CD4-positive, alpha-beta T cell treated with Interleukin-2 at 100 ng/mL for 4 hours (primary cell): ENCODE measurements at regions not wholly inside any gene's neighbourhood (a gene's known extent, or its start where the extent isn't known, plus 50 kb on each side); places are given as distances from the start of the nearest gene placed in this dataset.
"Not testable (repeated sequence)": the region's sequence is repeated elsewhere in the genome, so short reads cannot be mapped to it uniquely, and the experiment has no call there.

Experiments
- DNase-seq: peaks from one replicate; pipeline ENCODE4 v3.0.0-alpha.2; 2020; ENCODE audit warnings: low spot score

DNA sequence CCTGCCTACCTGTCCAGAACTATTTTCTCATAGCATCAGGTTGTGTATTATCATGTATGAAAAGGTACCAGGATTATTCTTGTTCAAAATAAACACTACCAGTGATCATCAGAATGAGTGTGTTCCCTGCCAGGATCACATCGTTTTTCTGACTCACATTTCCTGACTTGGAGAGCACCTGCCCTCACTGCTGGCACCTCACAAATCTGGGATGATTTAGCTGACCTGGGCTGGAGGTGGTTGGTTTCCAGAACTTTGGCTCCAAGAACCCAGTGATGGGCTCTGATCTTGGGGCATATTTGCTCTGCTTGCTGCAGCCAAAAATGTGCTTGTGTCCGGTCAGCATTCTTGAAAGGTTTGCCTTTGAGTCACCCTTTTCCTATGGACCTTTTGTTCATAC, 836.3 kb upstream of the ACVR2A start:
- DNase-seq = no peak

DNA sequence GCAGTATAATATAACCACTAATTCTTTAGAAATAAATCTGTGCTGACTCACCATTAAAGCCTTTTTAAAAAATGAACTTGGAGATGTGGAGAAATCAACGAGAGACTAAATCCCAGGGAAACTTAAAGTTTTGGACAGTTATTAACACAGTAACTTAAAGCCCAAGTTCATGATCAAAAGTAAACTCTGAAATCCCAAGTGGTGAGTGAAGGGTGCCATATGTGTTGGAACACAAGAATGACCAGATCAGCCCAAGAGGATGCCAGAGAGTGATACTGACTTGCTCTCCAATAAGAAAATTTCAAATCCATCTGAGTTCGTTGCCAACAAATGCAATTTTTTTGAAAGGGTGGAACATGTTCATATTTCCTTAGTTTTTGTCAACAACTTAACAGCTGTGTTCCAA, 838.1 kb upstream of the ACVR2A start:
- DNase-seq = no peak

GRCh38 chr2:147003081-147003480, 841.7 kb upstream of the ACVR2A start:
- DNase-seq = no peak

DNA sequence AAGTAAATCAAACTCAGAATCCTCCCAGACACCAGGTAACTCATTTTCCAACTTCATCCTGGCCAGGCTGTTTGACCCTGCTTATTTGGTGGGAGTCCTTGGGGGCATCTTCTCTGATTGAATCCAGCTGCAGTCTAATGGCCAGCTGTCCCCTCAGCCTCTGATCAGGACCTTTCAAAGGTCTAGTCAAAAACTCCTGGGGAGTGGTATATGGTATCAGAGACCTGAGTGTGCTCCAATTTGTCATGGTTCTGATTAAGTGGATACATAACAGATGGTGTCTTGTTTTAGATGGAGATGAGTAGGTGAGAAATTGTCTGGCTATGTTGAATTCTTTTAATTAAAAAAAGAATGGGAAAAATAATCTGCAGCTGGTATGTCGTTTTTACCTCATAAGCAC, 842.6 kb upstream of the ACVR2A start:
- no peak for DNase-seq

GRCh38 chr2:147001061-147001460, 843.8 kb upstream of the ACVR2A start:
- no peak for DNase-seq

GRCh38 chr2:147000151-147000550, 844.7 kb upstream of the ACVR2A start:
- not testable (repeated sequence) for DNase-seq

DNA sequence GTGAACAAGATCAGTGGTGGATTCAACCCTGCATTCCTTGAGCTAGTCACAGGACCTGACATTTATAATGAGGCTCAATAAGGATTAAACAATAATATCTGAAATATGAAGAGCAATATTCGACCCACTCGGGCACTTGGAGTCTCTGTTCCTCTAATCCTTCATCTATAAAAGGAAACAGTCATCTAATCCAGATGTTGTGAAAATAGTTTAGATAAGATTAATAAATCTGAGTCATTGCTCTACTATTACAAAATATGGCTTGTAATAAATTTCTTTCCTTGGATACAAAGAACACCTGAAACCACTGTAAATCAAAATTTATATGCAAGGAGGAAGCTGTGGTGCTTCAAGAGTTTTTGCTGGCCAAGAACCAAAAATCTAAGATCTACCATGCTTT, 846.9 kb upstream of the ACVR2A start:
- no peak for DNase-seq

DNA sequence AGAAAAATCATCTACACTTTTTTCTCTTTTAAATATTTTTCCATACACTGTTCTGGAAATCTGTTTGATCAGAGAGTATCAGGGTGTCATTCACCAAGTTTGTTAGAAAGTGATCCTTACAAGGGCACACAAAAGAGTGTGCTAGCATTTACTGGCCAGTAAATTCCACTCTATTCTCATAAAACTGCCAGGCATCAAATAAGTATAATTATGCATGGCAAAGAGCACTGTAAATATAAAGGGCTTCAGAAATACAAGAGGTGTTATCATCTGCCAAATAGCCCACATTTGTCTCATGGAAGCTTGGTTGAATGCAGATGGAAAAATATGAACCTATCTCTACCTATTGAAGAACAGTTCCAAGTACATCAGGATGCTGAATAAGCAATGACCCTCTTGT, 847.3 kb upstream of the ACVR2A start:
- no peak for DNase-seq

GRCh38 chr2:146994246-146994645, 850.6 kb upstream of the ACVR2A start:
- DNase-seq = no peak

- DNase-seq = no peak
These were observed 852.4 kb upstream of the ACVR2A start for GRCh38 chr2:146992466-146992865.

GRCh38 chr2:146992057-146992456, 852.8 kb upstream of the ACVR2A start:
- DNase-seq = no peak

DNA sequence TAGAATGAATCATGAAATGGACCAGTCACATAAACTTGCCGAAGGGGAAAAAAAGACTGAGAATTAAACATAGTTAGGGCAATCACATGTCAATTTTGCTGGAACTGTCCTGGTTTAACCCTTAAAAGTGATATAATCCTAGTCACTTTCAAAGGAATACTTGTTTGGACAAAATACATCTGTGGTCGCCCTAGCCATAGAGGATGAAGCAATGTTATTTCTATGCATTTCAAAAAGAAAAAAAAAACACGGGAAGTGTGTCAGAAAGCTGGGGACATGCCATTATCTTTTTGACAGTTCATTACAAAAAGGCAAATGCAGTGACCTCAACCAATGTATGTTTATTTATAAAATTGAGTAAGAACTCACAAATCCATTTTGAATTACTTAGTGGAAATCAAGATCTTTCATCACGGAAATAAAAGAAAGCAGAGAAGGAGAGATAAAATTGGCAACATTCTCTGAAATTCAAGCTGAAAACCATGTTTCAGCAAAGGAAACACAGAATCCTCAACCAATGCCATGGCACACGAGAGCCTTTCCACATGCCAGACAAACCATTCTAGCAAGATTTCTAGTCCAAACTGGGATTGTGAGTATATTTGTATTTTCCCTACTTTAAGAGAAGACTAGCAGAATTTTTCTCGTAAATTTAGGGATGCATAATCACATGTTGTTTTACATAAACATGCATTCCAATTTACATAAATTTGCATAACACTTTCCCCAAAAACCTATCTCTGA, 854.3 kb upstream of the ACVR2A start:
- DNase-seq = no peak

- DNase-seq = no peak
These were observed 855.1 kb upstream of the ACVR2A start for GRCh38 chr2:146989741-146990140.

- no peak for DNase-seq
These were observed 856.8 kb upstream of the ACVR2A start for GRCh38 chr2:146987996-146988395.

GRCh38 chr2:146986161-146986560, 858.7 kb upstream of the ACVR2A start:
- no peak for DNase-seq

DNA sequence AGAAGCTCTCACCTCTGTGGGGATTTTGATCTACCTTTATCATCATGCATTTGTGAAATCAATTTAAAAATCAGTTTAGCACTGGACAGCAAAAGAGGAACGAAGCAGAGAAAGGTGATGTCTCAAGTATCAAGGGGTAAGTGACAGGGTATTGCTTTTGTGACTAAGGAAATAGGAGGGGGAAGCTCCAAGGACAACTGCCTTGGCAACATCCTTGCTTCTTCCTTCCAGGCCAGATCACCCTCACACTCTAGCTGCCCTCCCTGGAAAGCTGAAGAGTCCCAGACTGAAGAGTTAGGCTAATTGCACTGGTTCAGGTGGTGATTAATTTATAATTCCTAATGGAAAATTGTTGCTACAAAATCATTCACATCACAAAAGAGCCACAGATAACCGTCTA, 859.1 kb upstream of the ACVR2A start:
- no peak for DNase-seq

GRCh38 chr2:146984014-146984413, 860.8 kb upstream of the ACVR2A start:
- no peak for DNase-seq

DNA sequence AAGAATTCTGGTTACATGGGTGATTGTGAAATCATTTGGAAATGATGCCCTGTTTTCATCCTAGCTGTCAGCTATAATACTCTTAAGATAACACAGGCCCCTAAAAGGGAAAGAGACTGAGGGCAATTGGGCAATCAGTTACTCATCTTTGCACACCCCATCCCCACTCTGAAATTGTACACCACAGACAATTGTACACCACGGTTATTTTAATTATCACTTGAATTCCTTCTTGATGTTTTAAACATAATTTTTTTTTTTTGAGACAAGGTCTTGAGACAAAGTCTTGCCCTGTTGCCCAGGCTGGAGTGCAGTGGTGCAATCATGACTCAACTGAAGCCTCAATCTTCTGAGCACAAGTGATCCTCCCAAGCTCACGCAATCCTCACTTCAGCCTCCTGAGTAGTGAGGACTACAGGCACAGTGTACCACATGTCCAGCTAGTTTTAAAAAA, 862.4 kb upstream of the ACVR2A start:
- no peak for DNase-seq

DNA sequence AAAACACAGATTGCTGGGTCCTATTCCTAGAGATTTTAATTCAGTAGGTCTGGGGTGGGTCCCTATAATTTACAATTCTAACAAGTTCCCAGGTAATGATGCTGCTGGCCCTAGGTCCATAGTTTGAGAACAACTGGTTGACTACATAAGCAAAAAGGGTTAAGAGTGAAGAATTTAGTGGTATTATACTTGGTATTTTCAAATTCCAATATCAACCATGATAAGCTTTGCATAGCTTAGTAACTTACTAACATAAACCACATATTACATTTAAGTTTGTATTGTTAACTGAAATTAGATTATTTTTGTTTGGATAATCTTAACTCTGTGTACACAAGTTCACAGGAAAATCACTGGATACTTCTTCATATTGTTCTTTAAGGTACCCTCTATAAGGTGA, 862.9 kb upstream of the ACVR2A start:
- no peak for DNase-seq

DNA sequence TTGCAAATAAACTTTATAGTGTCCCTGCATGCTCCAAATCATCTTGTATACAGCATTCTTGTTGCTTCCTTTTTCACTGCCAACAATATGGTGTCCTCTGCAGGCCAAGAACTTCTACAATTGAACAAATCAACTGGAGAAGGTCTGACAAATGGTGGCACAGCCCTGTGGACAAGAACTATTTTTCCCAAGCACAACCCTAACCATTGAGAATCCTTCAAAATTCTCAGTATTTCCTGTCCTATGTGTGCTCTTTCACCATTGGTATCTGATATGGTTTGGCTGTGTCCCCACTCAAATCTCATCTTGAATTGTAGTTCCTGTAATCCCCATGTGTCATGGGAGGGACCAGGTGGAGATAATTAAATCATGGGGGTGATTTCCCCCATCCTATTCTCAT, 865.1 kb upstream of the ACVR2A start:
- DNase-seq = no peak

- DNase-seq = no peak
These were observed 866.0 kb upstream of the ACVR2A start for GRCh38 chr2:146978577-146979555.

DNA sequence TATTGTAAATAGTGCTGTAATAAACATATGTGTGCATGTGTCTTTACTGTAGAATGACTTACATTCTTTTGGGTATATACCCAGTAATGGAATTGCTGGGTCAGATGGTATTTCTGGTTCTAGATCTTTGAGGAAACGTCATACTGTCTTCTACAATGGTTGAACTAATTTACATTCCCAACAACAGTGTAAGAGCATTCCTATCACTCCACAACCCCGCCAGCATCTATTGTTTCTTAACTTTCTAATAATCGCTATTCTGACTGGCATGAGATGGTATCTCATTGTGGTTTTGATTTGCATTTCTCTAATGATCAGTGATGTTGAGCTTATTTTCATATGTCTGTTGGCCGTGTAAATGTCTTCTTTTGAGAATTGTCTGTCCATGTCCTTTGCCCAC, 873.8 kb upstream of the ACVR2A start:
- DNase-seq = not testable (repeated sequence)

DNA sequence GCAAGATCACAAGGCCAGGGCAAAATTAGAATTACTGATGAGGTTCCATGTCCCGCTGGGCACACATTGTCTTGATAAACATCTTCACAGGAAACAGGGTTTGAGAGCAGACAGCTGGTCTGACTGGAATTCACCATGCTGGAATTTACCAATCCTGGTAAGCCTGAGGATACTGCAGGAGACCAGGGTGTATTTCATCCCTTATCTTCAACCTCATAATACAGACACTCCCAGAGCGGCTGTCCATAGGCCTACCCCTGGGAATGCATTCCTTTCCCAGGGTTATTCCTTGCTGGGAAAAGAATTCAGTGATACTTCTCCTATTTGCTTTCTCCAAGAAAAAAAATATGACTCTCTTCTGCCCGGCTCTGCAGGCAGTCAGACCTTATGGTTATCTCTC, 875.1 kb upstream of the ACVR2A start:
- DNase-seq = not testable (repeated sequence)
